Loucy (cell line): ENCODE measurements at regions not wholly inside any gene's neighbourhood (a gene's known extent, or its start where the extent isn't known, plus 50 kb on each side); places are given as distances from the start of the nearest gene placed in this dataset.
A peak's percentile ranks its signal among the peaks of the same experiment; 100 is the strongest.
"Not testable (repeated sequence)": the region's sequence is repeated elsewhere in the genome, so short reads cannot be mapped to it uniquely, and the experiment has no call there.

Source experiments
- H2AFZ ChIP-seq: fragments of 200-600 bp; sonication (generic); 2 replicates; pipeline ENCODE4 v1.6.0; 2016; ENCODE audit warnings: antibody characterized with exemption, mild to moderate bottlenecking, low read length, moderate library complexity
- H3F3A ChIP-seq: fragments of 200-600 bp; 2 replicates; pipeline ENCODE4 v1.6.0; 2016; ENCODE audit warnings: antibody characterized with exemption, low read depth, mild to moderate bottlenecking
- H3K27me3 ChIP-seq: fragments of 200-600 bp; sonication (generic); 2 replicates; pipeline ENCODE4 v1.6.1; 2014; ENCODE audit warnings: low read length, mild to moderate bottlenecking; ENCODE audit not compliant: insufficient read depth, poor library complexity, severe bottlenecking
- H3K36me3 ChIP-seq: fragments of 200-600 bp; sonication (generic); 2 replicates; pipeline ENCODE4 v1.6.1; 2016; ENCODE audit warnings: low read length; ENCODE audit not compliant: insufficient read depth
- H3K4me1 ChIP-seq: fragments of 200-600 bp; sonication (generic); 2 replicates; pipeline ENCODE4 v1.5.1; 2014; ENCODE audit warnings: low read length, mild to moderate bottlenecking; ENCODE audit not compliant: insufficient read depth, poor library complexity, severe bottlenecking
- H3K4me2 ChIP-seq: fragments of 200-600 bp; sonication (generic); 2 replicates; pipeline ENCODE4 v1.6.0; 2014; ENCODE audit warnings: antibody characterized with exemption, low read length, low read depth, mild to moderate bottlenecking; ENCODE audit not compliant: poor library complexity, severe bottlenecking
- H3K4me3 ChIP-seq: fragments of 200-600 bp; sonication (generic); 2 replicates; pipeline ENCODE4 v1.5.1; 2014; ENCODE audit warnings: low read length, mild to moderate bottlenecking, mixed read lengths; ENCODE audit not compliant: poor library complexity, severe bottlenecking
- H3K79me2 ChIP-seq: fragments of 200-600 bp; sonication (generic); 2 replicates; pipeline ENCODE4 v1.6.1; 2014; ENCODE audit warnings: low read length; ENCODE audit not compliant: insufficient read depth
- H3K9ac ChIP-seq: fragments of 200-600 bp; sonication (generic); 2 replicates; pipeline ENCODE4 v1.6.0; 2014; ENCODE audit warnings: mild to moderate bottlenecking, low read depth, low read length, moderate library complexity; ENCODE audit not compliant: poor library complexity, severe bottlenecking
- H3K9me2 ChIP-seq: fragments of 200-600 bp; sonication (generic); replicated peaks from 2 replicates; pipeline ENCODE4 v1.6.1; 2016; ENCODE audit warnings: low read depth, low read length, mixed read lengths
- H3K9me3 ChIP-seq: fragments of 200-600 bp; sonication (generic); 2 replicates; pipeline ENCODE4 v1.6.1; 2014; ENCODE audit warnings: mild to moderate bottlenecking, antibody characterized with exemption, low read length, low read depth; ENCODE audit not compliant: insufficient read depth
- H4K20me1 ChIP-seq: fragments of 200-600 bp; sonication (generic); 2 replicates; pipeline ENCODE4 v1.6.0; 2014; ENCODE audit warnings: antibody characterized with exemption, low read length, mild to moderate bottlenecking; ENCODE audit not compliant: insufficient read depth, poor library complexity, severe bottlenecking
- EZH2phosphoT487 ChIP-seq: fragments of 200-600 bp; IDR thresholded peaks from 2 replicates; pipeline ENCODE4 v1.6.1; 2018; ENCODE audit warnings: antibody characterized with exemption, mild to moderate bottlenecking, moderate library complexity, borderline replicate concordance
- TF ChIP-seq, protein P1 (sequence below): fragments of 200-600 bp; sonication (generic); conservative IDR thresholded peaks from 2 replicates; pipeline ENCODE4 v1.5.1; 2014; ENCODE audit warnings: mild to moderate bottlenecking, antibody characterized with exemption, low read length

DNA sequence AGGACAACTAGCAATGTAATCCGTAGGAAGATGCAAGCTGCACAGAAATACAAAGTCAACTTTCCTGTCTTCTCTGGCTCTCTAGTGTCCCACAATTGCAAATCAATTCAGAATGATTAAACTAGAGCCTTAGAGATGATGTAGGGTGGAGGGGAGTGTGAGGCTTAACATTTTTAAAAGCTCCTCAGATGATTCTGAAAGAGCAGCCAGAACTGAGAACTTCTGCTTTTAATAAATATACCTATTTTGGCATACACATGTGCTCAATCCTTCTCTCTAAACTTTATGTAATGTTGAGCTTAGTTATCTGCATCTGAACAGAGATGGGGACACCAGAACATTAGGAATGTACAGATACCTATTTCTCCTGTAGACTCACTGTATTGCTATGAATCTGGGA lies 139.9 kb upstream of the APC start:
- Histone ChIP-seq H2AFZ (no peak overlapping the region), H3F3A (no peaks in the 10 kb centered on the region), H3K4me1 (no peaks in the 10 kb centered on the region), H3K4me3 (no peak overlapping the region), H3K79me2 (no peaks in the 10 kb centered on the region), H3K9me2 (no peaks in the 10 kb centered on the region), H3K9ac (no peak overlapping the region), H4K20me1 (no peaks in the 10 kb centered on the region), H3K36me3 (no peaks in the 10 kb centered on the region), H3K4me2 (no peak overlapping the region), H3K27me3 (no peaks in the 10 kb centered on the region), H3K9me3 (no peaks in the 10 kb centered on the region)
- no peak for TF ChIP-seq EZH2phosphoT487
- TF ChIP-seq, protein P1, sequence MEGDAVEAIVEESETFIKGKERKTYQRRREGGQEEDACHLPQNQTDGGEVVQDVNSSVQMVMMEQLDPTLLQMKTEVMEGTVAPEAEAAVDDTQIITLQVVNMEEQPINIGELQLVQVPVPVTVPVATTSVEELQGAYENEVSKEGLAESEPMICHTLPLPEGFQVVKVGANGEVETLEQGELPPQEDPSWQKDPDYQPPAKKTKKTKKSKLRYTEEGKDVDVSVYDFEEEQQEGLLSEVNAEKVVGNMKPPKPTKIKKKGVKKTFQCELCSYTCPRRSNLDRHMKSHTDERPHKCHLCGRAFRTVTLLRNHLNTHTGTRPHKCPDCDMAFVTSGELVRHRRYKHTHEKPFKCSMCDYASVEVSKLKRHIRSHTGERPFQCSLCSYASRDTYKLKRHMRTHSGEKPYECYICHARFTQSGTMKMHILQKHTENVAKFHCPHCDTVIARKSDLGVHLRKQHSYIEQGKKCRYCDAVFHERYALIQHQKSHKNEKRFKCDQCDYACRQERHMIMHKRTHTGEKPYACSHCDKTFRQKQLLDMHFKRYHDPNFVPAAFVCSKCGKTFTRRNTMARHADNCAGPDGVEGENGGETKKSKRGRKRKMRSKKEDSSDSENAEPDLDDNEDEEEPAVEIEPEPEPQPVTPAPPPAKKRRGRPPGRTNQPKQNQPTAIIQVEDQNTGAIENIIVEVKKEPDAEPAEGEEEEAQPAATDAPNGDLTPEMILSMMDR, result no peak

DNA sequence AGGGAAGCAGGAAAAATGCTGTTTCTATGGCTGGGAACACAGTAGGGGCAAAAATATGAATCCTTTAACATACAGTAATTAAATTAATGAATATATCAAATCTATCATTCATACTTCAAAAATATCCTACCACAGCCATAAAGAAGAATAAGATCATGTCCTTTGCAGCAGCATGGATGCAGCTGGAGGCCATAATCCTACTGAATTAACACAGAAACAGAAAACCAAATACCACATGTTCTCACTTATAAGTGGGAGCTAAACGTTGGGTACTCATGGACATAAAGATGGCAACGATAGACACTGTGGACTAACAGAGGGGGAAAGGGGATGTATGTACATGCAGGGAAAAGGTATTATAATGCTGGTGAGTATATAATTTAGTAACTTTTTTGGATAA lies 137.2 kb upstream of the APC start:
- H3K4me2 ChIP-seq, H2AFZ ChIP-seq, H3K9me3 ChIP-seq, H4K20me1 ChIP-seq, H3K9me2 ChIP-seq, H3K36me3 ChIP-seq, H3K79me2 ChIP-seq, H3K9ac ChIP-seq, H3K4me3 ChIP-seq, H3F3A ChIP-seq, H3K4me1 ChIP-seq, H3K27me3 ChIP-seq: not testable (repeated sequence)

DNA sequence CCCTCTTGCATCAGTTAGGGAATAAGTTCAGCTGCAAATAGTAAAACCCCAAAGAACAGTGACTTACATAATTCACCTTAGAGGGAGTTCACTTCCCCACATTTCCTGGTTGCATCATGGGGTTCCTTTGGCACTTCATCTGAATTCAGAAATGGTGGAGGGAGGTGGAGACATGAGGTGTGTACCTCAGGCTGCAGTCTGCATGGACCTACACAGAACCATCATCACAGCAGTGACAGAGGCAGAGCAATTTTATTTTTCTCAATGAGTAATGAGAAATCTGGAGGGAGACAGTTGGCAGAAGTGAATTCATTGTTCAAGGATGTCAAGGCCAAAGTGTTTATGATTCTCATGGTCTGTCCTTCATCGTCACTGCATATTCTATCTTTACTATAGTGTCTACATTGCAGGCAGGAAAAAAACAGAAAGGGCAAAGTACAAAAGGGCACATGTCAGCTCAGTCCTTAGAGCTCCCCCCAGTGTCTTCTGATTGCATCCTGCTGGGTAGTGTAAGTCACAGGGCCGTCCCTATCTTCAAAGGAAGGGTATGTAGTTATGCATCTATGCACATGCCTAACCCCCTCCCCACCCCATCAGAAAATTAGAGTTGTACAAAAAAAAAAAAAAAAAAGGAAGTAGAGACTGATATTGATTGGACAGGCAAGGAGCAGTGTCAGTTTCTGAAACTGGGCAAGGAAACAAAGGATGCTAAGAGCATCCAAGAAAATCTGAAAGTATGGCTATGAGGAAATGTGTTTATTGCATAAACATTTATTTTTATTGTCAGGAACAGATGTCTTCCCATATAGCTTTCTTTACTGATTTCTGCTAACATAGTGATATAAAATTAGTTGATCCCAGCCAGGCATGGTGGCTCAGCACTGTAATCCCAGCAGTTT lies 132.7 kb upstream of the APC start:
- Histone ChIP-seq H2AFZ (peak overlapping the region; percentile 92), H3K4me2 (peak overlapping the region; percentile 19)
- TF ChIP-seq, protein P1, result peak; percentile 68
- TF ChIP-seq EZH2phosphoT487, result no peak

DNA sequence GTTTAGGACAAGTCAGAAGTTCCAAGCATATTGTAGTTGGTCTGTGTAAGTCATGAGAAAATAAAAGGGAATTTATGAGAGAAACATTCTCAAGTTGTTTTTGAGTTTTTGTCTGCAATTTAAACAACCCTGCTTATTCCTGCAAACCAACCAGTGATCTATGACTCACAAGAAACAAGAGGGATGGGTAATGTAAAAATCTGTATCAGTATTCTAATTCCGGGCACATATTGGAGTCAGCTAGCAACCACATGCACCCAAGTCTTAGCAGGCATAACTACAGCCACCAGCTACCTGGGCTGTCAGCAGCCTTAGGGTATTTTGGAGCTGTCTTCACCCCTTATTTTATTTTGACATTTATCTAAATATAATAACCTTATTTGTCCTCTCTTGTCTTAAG lies 128.7 kb upstream of the APC start:
- no peaks in the 10 kb centered on the region for H3K79me2 ChIP-seq
- no peak overlapping the region for H3K4me3 ChIP-seq
- no peak overlapping the region for H3K4me2 ChIP-seq
- peaks cover 7% of the 10 kb centered on the region for H3K4me1 ChIP-seq
- no peaks in the 10 kb centered on the region for H3F3A ChIP-seq
- no peaks in the 10 kb centered on the region for H3K27me3 ChIP-seq
- H4K20me1 ChIP-seq, result no peaks in the 10 kb centered on the region
- TF ChIP-seq, protein P1, result no peak
- TF ChIP-seq EZH2phosphoT487, result no peak
- H3K9me3 ChIP-seq, result no peaks in the 10 kb centered on the region
- H2AFZ ChIP-seq, result no peak overlapping the region
- no peaks in the 10 kb centered on the region for H3K9me2 ChIP-seq
- H3K36me3 ChIP-seq, result no peaks in the 10 kb centered on the region
- H3K9ac ChIP-seq, result no peak overlapping the region

More for the DNA sequence above, 132.7 kb upstream of the APC start:
- Histone ChIP-seq H3F3A (no peaks in the 10 kb centered on the region), H3K9me2 (no peaks in the 10 kb centered on the region), H3K79me2 (no peaks in the 10 kb centered on the region), H4K20me1 (no peaks in the 10 kb centered on the region), H3K4me1 (peaks cover 7% of the 10 kb centered on the region), H3K27me3 (no peaks in the 10 kb centered on the region), H3K9me3 (no peaks in the 10 kb centered on the region), H3K4me3 (no peak overlapping the region), H3K36me3 (no peaks in the 10 kb centered on the region), H3K9ac (no peak overlapping the region)
